ENCODE measurements at regions not wholly inside any gene's neighbourhood (a gene's known extent, or its start where the extent isn't known, plus 50 kb on each side); places are given as distances from the start of the nearest gene placed in this dataset.

GRCh38 chr12:5195691-5196090 lies 152.0 kb downstream of the KCNA5 start:
- Histone ChIP-seq H3K4me3 (no peak overlapping the region), H3K27ac (no peak overlapping the region), H3K4me1 (no peaks in the 10 kb centered on the region), H3K36me3 (replicated peaks in 1 of 2; ENCODE audit: insufficient read depth in 1 of 2, low read depth in 2 of 2) (no peaks in the 10 kb centered on the region), H3K27me3 (no peaks in the 10 kb centered on the region), H3K9me3 (no peaks in the 10 kb centered on the region)
- 50 to 73% methylated on average over 3 of the region's 3 CpGs for WGBS, 2 donors
- DNase-seq, result no peak
- intact Hi-C loops (cut with DNase I), result no loop called here
- ATAC-seq, result no peak
- TF ChIP-seq POLR2A (IDR thresholded peaks at IDR 0.05) (no peak), CTCF (IDR thresholded peaks at IDR 0.05) (no peak)

- WGBS, 2 donors, result 26 to 43% methylated on average over 1 of the region's 1 CpG
- TF ChIP-seq CTCF (IDR thresholded peaks at IDR 0.05), result no peak
- TF ChIP-seq POLR2A (IDR thresholded peaks at IDR 0.05), result no peak
- Histone ChIP-seq H3K27ac (no peak overlapping the region), H3K9me3 (no peaks in the 10 kb centered on the region), H3K4me1 (no peaks in the 10 kb centered on the region), H3K27me3 (no peaks in the 10 kb centered on the region), H3K36me3 (replicated peaks in 1 of 2; ENCODE audit: insufficient read depth in 1 of 2, low read depth in 2 of 2) (no peaks in the 10 kb centered on the region), H3K4me3 (no peak overlapping the region)
- no peak for ATAC-seq
- intact Hi-C loops (cut with DNase I), result no loop called here
- no peak for DNase-seq
Measured at GRCh38 chr12:5197131-5197530, 153.5 kb downstream of the KCNA5 start.

GRCh38 chr12:5197656-5198055 lies 154.0 kb downstream of the KCNA5 start:
- DNase-seq (no peak), ATAC-seq (no peak)
- Histone ChIP-seq H3K36me3 (replicated peaks in 1 of 2; ENCODE audit: insufficient read depth in 1 of 2, low read depth in 2 of 2) (no peaks in the 10 kb centered on the region), H3K27ac (no peak overlapping the region), H3K4me3 (no peak overlapping the region), H3K9me3 (no peaks in the 10 kb centered on the region), H3K4me1 (no peaks in the 10 kb centered on the region), H3K27me3 (no peaks in the 10 kb centered on the region)
- WGBS, 2 donors, result 36 to 56% methylated on average over 2 of the region's 2 CpGs
- intact Hi-C loops (cut with DNase I), result no loop called here
- TF ChIP-seq POLR2A (IDR thresholded peaks at IDR 0.05), result no peak
- TF ChIP-seq CTCF (IDR thresholded peaks at IDR 0.05), result no peak

GRCh38 chr12:5200278-5201087 lies 156.8 kb downstream of the KCNA5 start:
- intact Hi-C loops (cut with DNase I), result no loop called here
- H3K4me3 ChIP-seq, result no peak overlapping the region
- 10 to 16% methylated on average over 14 of the region's 14 CpGs for WGBS, 2 donors
- DNase-seq (peak; percentile 39 to 63 (median 44)), ATAC-seq (no peak)
- no peaks in the 10 kb centered on the region for H3K27me3 ChIP-seq
- no peaks in the 10 kb centered on the region for H3K4me1 ChIP-seq
- H3K36me3 ChIP-seq (replicated peaks in 1 of 2; ENCODE audit: insufficient read depth in 1 of 2, low read depth in 2 of 2), result no peaks in the 10 kb centered on the region
- H3K9me3 ChIP-seq, result no peaks in the 10 kb centered on the region
- no peak for TF ChIP-seq POLR2A (IDR thresholded peaks at IDR 0.05)
- TF ChIP-seq CTCF (IDR thresholded peaks at IDR 0.05), result peak; percentile 40 to 62 (median 53)
- no peak overlapping the region for H3K27ac ChIP-seq
